Suprapubic skin (tissue), 2 donors: ENCODE measurements at regions not wholly inside any gene's neighbourhood (a gene's known extent, or its start where the extent isn't known, plus 50 kb on each side); places are given as distances from the start of the nearest gene placed in this dataset.

ENCODE experiments used
- EP300 ChIP-seq: sonication (generic); formaldehyde crosslinking; IDR thresholded peaks from one replicate; pipeline ENCODE4 v1.6.1; 2017; ENCODE audit warnings: antibody characterized with exemption
- POLR2A ChIP-seq, 2 donors: fragments of 450-650 bp; IDR thresholded peaks; one replicate each; pipeline ENCODE4 v1.6.1; 2017; ENCODE audit warnings: antibody characterized with exemption in 2 of 2, mild to moderate bottlenecking in 2 of 2, moderate library complexity in 2 of 2

- no peak for TF ChIP-seq POLR2A (IDR thresholded peaks at IDR 0.05)
- TF ChIP-seq EP300 = no peak
These were observed 66.7 kb upstream of the SNRK start for GRCh38 chr3:43219616-43220015.
